GDM1 (cell line): ENCODE measurements at regions not wholly inside any gene's neighbourhood (a gene's known extent, or its start where the extent isn't known, plus 50 kb on each side); places are given as distances from the start of the nearest gene placed in this dataset.

ENCODE experiments used
- DNase-seq: peaks from one replicate; lab custom pipeline; 2025; lab: John Stamatoyannopoulos, UW

GRCh38 chr13:50195045-50195444 is 179.8 kb downstream of the KCNRG start:
- no peak for DNase-seq

DNA sequence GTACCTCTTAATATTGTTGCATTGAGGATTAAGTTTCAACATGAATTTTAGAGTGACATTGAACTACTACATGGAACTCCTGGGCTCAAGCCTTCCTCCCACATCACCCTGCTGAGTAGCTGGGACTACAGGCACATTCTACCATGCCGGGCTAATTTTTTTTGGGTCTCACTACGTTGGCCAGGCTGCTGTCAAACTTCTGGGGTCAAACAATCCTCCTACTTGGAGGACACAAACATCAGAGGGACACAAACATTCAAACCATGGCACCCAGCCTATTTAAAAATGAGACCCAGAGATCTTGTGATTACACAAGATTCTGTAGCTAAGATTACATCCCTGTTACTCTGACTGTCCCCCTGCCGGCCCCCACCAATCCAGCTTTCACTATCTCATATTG is 180.9 kb downstream of the KCNRG start:
- DNase-seq, result no peak

DNA sequence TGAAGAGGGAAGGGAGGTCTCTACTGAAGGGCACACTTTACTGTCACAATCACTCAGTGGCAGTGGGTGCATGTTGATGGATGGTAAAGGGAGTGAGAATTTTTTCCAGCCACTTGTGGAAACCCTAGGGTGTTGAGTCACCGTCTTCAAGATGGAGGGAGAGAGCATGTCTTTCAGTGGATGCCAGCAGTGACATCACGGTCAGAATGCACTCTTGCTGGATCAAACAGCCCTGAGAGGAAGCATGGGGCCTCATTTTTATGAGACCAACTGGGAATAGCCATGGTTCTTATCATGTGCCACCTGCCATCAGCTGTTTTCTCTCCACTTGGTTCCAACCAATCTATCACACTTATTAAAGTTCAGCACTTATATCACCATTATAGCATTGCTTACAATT is 182.5 kb downstream of the KCNRG start:
- DNase-seq, result no peak

DNA sequence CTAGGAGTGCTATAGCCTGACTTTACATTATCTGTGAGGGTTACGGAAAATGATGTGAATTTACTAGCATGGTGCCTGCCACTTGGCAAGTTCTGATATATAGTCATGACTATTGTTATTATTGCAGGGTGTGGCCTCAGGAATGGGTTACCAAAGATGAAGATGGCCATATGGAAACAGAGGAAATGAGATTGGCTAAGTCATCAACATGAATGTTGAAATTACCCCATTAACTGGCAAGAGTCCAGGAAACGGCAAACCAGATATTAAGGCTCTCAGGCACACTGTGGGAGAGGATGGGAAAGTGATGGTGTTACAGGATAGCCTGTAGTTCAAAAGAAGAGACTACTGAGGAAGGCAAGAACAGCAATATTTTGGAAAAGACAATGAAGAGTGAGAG is 183.3 kb downstream of the KCNRG start:
- DNase-seq, result no peak

DNA sequence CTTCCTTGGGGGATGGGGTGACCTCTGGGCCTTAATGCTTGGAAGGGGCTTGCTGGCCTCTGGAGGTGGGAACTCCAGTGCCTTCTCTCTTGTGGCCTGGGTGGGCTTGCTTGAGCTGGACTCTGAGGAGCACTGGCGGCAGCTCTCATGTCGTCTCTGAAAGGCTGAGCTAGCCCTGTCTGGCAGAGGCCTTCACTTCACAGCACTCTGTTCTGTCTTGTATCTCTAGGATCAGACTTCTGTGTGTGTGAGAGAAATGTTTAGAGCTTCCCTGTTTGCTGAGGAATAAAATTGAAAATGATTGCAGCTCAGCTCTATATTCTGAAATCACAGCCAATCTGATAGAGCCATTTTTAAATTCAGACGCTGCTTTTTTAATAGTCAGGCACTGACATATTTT is 185.3 kb downstream of the KCNRG start:
- no peak for DNase-seq

GRCh38 chr13:50200988-50201387 is 185.7 kb downstream of the KCNRG start:
- no peak for DNase-seq

DNA sequence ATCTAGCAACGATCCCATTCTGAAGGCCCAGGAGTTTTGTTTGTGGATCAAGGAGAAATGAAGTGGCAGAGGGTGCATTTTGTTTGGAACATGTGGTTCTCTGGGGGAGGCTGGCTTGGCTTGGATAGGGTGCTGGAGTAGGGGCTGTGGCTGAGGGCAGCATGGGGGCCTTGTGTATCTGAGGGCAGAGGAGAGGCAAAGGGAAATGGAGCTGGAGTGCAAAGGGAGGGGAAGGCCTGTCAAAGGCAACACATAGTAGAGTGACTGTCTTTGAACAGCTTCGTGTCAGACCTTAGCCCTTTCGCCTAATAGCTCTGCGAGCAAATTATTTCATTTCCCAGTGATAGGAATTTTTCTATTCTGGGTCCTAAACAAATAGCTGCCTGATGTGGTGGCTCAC is 187.2 kb downstream of the KCNRG start:
- DNase-seq, result no peak

DNA sequence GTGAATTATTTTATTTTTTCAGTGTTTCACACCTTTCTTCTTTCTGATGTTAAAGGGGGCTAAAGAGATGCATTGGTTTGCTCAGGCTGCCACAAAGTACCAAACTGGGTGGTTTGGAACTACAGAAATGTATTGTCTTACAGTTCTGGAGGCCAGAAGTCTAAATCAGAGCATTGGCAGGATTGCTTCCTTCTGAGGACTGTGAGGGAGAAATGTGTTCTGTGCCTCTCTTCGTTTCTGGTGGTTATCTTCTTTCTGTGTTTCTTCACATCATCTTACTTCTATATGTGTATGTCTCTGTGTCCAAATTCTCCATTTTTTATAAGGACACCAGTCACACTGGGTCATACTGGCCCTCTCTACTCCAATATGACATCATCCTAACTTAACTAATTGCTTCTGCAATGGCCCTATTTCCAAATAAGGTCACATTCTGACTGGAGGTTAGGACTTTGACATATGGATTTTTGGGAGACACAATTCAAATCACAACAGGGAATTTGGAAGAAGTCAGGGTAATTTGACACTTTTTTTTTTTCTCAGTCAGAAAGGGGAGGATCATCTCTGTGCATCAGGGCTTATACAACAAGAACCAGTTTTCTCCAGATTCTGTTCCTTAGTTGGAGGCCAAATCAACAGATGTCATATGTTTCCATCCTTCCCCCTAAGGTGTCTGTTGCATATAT is 188.2 kb downstream of the KCNRG start:
- no peak for DNase-seq

DNA sequence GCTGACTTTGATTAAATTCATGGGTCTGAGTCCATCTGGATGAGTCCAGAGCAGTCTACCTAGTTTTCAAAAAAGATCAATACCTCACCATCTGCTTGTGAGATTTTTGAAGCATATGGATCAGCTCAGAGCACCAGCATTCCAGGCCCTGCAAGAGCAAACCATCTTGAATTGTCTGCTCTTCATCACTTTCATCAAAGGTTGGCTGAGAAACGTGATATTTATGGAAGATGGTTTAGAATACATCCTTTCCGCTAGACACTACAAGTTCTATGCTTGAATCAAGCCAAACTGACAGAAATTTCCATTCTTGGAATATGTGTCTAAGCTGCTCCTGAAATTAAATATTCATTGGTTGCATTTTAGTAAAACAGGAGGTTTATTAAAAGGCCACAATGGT is 190.3 kb downstream of the KCNRG start:
- DNase-seq, result no peak

DNA sequence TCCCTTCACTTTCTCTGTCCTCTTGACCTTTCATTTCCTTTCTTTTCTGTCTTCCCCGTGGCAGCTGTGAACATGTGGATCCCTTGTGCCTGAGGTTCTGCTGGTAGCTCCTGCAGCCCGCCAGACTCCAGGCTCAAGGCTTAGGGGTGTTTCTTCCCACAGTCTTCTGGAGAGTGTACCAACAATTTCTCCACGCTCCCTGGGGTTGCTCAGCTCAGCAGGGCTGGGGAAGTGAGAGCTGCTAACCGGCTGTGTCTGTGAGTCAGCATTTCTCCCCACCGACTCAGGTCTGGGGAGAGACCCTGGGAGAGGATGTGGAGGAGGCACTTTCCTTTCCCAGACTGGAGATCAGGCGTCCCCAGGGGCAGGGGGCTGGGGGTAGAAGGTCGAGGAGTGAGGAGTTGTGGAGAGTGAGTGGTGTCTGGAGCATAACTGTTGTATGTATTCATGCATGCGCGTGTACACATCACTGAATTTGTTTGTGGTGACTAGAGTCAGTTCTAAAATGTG is 193.6 kb downstream of the KCNRG start:
- DNase-seq, result peak; percentile 87

- DNase-seq, result no peak
These were observed 194.4 kb downstream of the KCNRG start for GRCh38 chr13:50209631-50210030.

- DNase-seq, result no peak
These were observed 198.3 kb downstream of the KCNRG start for GRCh38 chr13:50213526-50213925.

- DNase-seq, result no peak
These were observed 199.3 kb downstream of the KCNRG start for GRCh38 chr13:50214514-50214913.

GRCh38 chr13:50215399-50215798 is 200.2 kb downstream of the KCNRG start:
- no peak for DNase-seq

DNA sequence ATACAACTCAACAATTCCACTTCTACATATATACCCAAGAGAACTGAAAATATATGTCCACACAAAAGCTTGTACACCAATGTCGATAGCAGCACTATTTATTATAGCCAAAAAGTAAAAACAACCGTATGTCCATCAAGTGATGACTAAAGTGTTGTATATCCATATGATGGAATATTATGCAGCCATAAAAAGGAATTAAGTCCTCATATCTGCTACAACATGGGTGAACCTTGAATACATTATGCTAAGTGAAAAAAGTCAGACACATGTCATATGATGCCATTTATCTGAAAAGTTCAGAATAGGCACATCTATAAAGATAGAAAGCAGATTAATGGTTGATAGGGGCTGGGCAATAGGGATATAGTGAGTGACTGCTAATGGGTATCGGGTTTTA is 204.5 kb downstream of the KCNRG start:
- no peak for DNase-seq

- DNase-seq, result no peak
These were observed 205.7 kb downstream of the KCNRG start for GRCh38 chr13:50220938-50221337.

- no peak for DNase-seq
These were observed 207.5 kb downstream of the KCNRG start for GRCh38 chr13:50222569-50223332.

DNA sequence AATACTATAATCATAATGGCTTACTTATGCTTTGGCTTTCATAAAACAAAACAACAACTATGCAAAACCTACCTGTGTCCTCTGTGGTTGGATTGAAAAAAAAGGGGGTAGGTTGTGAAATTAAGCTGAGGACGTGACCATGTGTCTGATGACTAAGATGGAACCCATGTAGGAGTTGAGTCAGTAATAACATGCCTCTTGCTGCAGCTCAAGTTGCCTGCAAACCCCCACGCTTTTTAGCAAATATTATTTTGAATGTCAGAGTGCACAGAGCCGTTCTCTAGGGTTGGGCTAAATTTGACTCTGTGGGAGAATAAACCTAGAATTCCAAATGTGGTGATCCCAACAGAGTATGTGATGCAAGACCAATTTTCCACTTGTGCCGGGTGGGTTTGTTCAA is 209.3 kb downstream of the KCNRG start:
- DNase-seq, result no peak

DNA sequence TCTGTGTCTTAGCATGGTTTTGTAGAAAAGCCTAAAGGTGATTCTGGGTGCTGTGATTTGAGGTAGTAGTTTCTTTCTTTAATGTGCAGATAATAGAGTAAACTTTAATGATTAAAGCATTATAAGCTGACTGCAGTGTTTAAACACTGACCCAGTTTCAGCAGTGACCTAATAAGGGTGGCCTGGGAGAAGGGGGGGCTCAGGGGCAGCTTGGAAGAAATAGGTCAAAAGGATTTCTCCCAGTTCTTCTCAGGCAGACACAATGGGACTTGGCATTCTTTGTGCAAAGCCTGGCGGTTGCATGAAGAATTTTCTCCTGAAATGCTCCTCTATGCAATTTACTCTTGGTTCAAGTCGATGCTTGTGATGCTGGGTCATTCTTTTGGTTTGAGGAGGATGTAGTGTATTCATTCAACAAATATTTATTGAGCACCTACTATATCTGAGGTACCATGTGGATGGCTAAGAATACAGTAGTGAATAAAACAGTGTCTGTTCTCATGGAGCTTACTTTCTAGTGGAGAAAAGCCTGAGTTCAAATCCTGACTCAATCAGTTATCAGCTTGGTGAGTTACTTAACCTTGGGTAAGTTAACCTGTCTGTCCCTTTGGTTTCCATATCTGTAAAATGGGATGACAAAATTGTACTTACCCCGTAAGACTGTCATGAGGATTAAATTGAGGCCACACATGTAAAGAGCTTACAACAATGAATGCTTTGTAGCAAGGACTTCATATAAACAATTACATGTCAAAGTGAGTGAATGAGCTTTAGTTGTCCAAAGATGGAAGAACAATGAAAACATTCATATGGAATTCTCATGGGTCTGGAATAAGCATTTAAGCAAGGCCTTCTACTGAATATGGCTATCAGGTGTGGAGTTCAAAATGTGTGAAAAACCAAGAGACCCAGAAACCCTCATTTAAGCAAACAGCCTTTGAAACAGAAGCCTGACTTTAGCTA is 210.2 kb downstream of the KCNRG start:
- DNase-seq, result no peak

DNA sequence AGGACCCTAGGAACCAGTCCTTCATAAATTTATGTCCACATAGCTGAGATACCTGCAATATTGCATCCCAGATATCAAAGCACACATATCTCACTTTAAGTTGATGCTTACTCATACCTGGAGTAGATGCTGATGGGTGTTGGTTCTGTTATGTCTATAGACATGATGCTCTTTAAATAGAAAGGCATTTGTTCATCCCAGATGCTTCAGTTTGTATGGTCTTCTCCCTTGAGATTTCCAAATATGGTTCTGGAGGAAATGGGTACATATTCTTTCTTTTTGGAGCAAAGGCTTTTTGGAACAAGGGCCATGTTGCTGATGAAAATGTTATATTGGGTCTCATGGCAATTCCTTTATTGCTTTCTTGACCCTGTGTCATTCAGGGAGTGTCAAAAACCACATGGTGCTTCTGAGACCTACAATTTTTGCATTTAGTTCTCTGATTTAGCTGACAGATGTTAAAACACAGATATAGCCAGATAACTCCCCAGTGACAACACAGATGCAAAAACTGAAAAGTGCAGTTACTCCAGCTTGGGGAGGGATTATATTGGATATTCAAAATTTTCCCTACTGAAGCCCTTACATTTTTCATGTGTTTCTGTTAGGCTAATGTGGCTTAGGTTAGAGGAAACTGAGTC is 211.4 kb downstream of the KCNRG start:
- no peak for DNase-seq

DNA sequence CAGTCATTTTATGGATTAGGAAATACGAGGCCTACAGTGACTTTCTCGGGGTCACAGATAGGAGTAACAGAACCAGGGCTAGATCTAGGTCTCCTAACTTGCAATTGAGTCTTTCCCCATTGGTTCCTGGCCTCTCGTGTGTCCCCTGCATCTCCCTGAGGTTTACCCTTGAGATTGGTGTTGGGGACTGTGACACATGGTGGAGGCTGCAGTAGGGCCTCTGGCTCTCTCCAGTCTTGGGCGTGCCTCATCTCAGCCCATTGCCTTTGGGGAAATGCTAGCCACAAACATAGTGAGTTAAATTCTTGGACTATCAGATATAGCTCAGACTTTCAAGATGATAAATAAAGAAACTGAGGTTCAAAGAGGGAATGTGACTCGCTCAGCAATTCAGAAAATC is 212.1 kb downstream of the KCNRG start:
- no peak for DNase-seq

GRCh38 chr13:50228527-50228926 is 213.3 kb downstream of the KCNRG start:
- DNase-seq, result no peak
